DMS53 treated with DMSO at 0.1 percent for 48 hours (cell line): ENCODE measurements at regions not wholly inside any gene's neighbourhood (a gene's known extent, or its start where the extent isn't known, plus 50 kb on each side); places are given as distances from the start of the nearest gene placed in this dataset.

Experiments
- DNase-seq: peaks from one replicate; lab custom pipeline; 2025; ENCODE audit not compliant: unreplicated experiment; lab: John Stamatoyannopoulos, UW

GRCh38 chr13:103386341-103386740, 320.1 kb upstream of the SLC10A2 start:
- DNase-seq = no peak

DNA sequence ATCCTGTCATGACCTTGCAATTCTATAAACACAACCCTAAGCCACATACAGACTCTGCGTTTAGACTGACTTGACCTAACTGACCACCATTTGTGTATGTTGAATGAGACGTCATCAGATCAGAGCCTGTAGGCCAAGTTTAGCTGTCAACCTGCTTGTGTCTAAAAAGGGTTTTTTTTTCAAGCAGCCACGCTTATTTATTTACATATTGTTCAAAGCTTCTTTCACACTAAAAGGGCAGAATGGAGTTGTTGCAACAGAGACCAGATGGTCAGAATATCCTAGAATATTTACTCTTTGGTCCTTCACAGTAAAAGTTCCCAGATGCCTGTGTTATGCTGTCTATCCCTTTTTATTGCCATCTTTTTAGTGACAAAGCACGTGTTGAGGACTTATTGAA, 307.7 kb upstream of the SLC10A2 start:
- no peak for DNase-seq

GRCh38 chr13:103371271-103371670, 305.1 kb upstream of the SLC10A2 start:
- DNase-seq = no peak

GRCh38 chr13:103370790-103371189, 304.6 kb upstream of the SLC10A2 start:
- no peak for DNase-seq

GRCh38 chr13:103358255-103358932, 292.2 kb upstream of the SLC10A2 start:
- no peak for DNase-seq

DNA sequence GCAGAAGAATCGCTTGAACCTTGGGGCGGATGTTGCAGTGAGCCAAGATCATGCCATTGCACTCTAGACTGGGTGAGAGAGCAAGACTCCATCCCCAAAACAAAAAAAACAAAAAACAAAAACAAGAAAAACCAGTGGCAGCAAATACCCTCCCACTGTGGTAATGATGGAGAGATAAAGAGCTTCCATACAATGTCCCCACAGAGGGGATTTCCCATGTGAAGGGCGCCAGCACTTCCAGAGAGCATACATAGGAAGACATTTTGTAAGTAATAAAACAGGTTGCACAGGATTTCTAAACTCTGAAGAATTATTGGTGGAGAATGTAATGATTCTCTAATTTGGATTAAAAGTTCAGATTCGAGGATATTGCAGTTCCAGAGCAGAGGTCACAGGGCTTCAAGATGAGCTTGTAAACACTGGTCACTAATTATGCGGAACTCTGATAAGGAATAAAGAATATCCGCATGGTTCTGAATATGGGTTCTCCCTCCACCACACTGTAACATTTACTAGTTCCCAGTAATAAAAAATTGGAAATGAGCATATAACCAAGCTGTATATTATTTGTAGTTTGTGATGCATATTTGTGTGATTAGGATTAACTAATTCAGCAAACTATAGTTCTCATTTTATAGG, 290.1 kb upstream of the SLC10A2 start:
- DNase-seq = no peak

GRCh38 chr13:103354171-103354570, 288.0 kb upstream of the SLC10A2 start:
- DNase-seq = no peak

DNA sequence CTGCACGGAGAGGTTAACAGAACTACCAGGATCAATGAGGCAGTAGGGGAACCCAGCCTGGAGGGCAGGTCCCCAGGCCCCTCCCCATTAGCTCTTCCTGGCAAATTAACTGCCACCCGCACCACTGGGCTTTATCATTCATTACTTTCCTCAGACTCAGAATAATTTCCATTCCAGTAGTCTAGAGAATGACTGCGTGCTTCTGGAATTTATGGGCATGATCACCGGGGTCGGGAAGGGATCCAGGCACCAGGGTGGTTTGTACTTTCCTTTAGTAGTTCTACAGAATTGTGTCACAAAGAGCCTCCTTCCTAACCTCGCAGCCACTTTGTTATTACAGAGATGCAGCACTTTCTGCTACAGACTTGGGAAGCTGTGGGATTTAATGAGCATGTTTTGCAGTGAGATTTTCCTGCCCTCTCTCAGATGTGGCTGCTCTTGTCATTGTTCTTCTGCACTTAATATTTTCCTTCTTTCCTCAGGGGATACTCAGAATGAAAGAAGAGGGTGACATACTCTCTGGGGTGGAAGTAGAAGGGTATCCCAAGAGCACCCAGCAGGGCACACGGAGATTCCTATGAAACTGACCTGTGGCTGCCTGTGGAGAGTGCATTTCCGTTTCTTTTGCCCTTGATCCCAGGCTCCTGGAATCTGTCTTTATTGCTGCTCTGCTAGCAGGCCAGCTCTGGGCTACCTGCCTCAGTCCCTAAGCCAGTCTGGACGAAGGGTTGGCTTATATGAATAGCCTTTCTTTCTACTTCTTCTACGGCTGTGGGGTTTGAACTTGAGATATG, 285.0 kb upstream of the SLC10A2 start:
- DNase-seq = no peak

- no peak for DNase-seq
Measured at GRCh38 chr13:103350147-103350546, 283.9 kb upstream of the SLC10A2 start.

DNA sequence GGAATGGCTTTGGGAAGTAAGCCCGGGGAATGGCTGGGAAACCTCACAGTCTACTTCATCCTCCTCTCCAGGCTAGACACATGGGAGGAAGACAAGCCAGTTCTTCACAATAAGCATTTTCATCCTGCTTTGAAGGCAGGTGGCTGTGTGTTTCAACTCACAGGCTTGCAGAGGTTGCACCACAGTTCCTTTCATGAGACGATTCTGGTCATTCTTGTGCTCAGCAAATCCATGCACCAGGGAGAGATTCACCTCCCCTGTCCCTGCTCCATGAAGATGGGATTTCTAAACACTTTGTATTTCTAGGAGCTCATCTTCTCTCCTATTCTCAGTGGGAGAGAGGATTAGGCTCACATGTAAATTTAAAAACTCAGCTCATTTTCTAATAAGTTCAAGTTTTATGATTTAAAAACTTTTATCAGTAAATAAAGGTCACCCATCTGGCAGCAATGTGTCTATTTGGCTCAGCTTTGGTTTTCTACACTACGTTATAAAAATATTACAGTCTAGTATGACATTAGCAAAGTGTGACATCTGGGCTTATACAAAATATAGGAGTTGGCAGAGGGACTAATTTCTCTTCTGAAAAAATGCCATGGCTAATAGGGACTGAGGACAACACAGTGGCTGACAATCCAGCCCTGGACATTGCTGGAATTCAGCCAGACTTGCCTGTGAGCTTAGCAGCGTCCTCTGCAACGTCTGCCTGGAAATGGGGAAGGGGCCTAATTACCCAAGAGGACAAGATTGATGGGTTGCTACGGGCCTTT, 283.2 kb upstream of the SLC10A2 start:
- no peak for DNase-seq

GRCh38 chr13:103335241-103335640, 269.0 kb upstream of the SLC10A2 start:
- DNase-seq = no peak

- no peak for DNase-seq
Measured at GRCh38 chr13:103331924-103332323, 265.7 kb upstream of the SLC10A2 start.

DNA sequence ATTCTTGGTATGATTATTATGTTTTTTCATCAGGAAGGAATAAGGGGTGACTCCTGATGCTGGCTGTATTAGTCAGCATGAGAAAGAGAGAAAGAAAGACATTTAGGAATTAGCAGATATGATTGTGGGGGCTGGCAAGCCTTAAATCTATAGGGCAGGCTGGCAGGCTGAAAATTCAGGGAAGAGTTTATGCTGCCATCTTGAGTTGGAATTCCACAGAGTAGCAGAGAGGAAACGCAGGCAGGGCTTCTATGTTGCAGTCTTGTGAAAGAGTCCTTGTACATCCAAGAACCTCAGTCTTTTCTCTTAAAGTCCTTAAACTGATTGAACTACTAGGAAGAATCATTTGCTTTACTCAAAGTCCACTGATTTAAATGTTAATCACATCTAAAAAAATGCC, 262.7 kb upstream of the SLC10A2 start:
- DNase-seq = no peak

- no peak for DNase-seq
Measured at GRCh38 chr13:103326326-103326725, 260.1 kb upstream of the SLC10A2 start.

GRCh38 chr13:103325672-103326071, 259.5 kb upstream of the SLC10A2 start:
- DNase-seq = no peak

GRCh38 chr13:103324641-103325040, 258.4 kb upstream of the SLC10A2 start:
- no peak for DNase-seq

GRCh38 chr13:103315711-103316110, 249.5 kb upstream of the SLC10A2 start:
- no peak for DNase-seq

- no peak for DNase-seq
Measured at GRCh38 chr13:103312467-103312866, 246.2 kb upstream of the SLC10A2 start.

- DNase-seq = no peak
Measured at GRCh38 chr13:103308667-103309066, 242.4 kb upstream of the SLC10A2 start.

DNA sequence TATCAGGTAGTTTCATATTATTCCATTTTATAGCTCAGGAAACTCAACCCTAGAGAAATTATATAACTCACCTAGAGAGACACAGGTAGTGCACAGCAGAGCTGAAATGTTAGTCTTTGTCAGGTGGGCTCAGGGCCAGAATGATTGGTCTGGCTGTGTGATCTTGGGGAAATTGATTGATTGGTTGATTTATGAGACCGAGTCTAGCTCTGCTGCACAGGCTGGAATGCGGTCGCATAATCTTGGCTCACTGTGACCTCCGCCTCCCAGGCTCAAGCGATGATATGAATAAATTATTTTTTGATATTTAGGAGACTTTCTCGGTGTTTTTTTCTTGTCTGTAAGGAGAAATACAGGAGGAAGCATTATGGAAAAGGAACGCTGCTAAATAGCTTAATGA, 239.9 kb upstream of the SLC10A2 start:
- DNase-seq = no peak

DNA sequence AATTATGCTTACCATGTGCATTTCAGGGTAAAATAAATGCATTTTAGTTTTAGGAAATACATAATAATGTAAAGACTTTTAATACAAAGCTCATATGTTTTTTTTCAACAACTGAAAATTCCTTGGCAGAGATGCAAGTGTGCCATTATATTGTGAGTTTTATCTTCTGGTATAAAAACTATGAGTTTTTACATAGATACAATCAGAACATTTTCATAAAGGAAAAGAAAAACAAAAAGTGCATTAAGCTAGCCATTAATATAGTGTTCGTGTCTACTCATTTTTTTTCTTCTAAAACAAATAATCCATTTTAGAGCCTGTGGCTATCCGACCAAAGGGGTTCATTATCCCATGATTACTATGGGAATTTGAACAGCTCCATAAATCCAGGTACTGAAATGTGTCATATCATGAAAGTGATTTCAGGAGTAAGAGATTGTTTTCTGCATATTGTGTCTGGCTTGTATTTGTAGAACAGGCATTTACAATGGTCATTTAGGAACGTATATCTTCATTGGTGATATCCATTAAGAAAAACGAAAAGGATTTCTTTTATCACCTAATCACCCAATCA, 236.9 kb upstream of the SLC10A2 start:
- no peak for DNase-seq
